HG02870 (cell line): ENCODE measurements at regions not wholly inside any gene's neighbourhood (a gene's known extent, or its start where the extent isn't known, plus 50 kb on each side); places are given as distances from the start of the nearest gene placed in this dataset.

Source experiments
- ATAC-seq: cut with Tn5 transposase; IDR thresholded peaks from one replicate; pipeline ENCODE4 v1.9.1; 2021; ENCODE audit warnings: mild to moderate bottlenecking, moderate library complexity; ENCODE audit not compliant: unreplicated experiment

- no peak for ATAC-seq
Observed at GRCh38 chr2:150789376-150789905, 302.0 kb upstream of the RND3 start.

- no peak for ATAC-seq
Observed at GRCh38 chr2:150788426-150789140, 301.1 kb upstream of the RND3 start.

GRCh38 chr2:150787353-150788093 is 300.1 kb upstream of the RND3 start:
- no peak for ATAC-seq

GRCh38 chr2:150784389-150784788 is 296.9 kb upstream of the RND3 start:
- no peak for ATAC-seq

- ATAC-seq, result no peak
Observed at GRCh38 chr2:150783896-150784295, 296.4 kb upstream of the RND3 start.

- ATAC-seq, result no peak
Observed at GRCh38 chr2:150783015-150783414, 295.5 kb upstream of the RND3 start.

GRCh38 chr2:150782613-150783012 is 295.1 kb upstream of the RND3 start:
- ATAC-seq, result no peak

- no peak for ATAC-seq
Observed at GRCh38 chr2:150781142-150781541, 293.7 kb upstream of the RND3 start.

GRCh38 chr2:150778828-150779227 is 291.4 kb upstream of the RND3 start:
- ATAC-seq, result no peak

GRCh38 chr2:150769421-150769820 is 282.0 kb upstream of the RND3 start:
- no peak for ATAC-seq

GRCh38 chr2:150767991-150768746 is 280.7 kb upstream of the RND3 start:
- no peak for ATAC-seq

- no peak for ATAC-seq
Observed at GRCh38 chr2:150762571-150762970, 275.1 kb upstream of the RND3 start.

GRCh38 chr2:150759531-150759930 is 272.1 kb upstream of the RND3 start:
- no peak for ATAC-seq

GRCh38 chr2:150759106-150759505 is 271.6 kb upstream of the RND3 start:
- ATAC-seq, result no peak

GRCh38 chr2:150752229-150752628 is 264.8 kb upstream of the RND3 start:
- no peak for ATAC-seq

GRCh38 chr2:150750720-150751119 is 263.3 kb upstream of the RND3 start:
- ATAC-seq, result no peak

- ATAC-seq, result no peak
Observed at GRCh38 chr2:150742094-150742493, 254.6 kb upstream of the RND3 start.

- ATAC-seq, result no peak
Observed at GRCh38 chr2:150735894-150736498, 248.5 kb upstream of the RND3 start.

GRCh38 chr2:150733051-150733618 is 245.7 kb upstream of the RND3 start:
- ATAC-seq, result no peak

GRCh38 chr2:150732491-150732890 is 245.0 kb upstream of the RND3 start:
- ATAC-seq, result no peak

- no peak for ATAC-seq
Observed at GRCh38 chr2:150732064-150732463, 244.6 kb upstream of the RND3 start.
